G401 (cell line): ENCODE measurements at regions not wholly inside any gene's neighbourhood (a gene's known extent, or its start where the extent isn't known, plus 50 kb on each side); places are given as distances from the start of the nearest gene placed in this dataset.

ENCODE experiments used
- DNase-seq: peaks from one replicate; pipeline ENCODE4 v3.0.0-alpha.2; 2015; ENCODE audit warnings: low spot score
- in situ Hi-C: cut with HindIII; loops from 2 replicates; pipeline ENCODE4 v1.10.0; 2016; ENCODE audit warnings: low sequenced_read_pairs, mixed read lengths

DNA sequence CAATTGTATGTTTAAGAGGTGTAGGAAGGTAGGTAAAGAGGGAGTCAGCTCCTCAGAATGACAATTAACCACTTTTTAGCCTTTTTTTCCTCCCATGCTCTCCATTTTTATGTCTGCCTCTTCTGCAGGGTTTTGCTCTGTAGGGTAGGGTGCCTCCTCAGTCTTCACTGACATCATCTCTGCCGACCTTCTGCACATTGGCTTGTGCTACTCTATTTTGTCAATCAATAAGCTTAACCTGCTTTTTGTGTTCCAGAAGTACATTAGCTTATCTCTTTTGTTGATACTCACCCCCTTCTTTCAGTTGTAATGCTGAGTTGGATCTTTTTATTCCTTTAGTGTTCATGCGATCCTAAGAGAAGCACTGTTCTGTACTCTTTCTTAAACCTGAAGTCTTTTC lies 323.2 kb downstream of the RDH14 start:
- in situ Hi-C loops: no loop called here
- DNase-seq: no peak

DNA sequence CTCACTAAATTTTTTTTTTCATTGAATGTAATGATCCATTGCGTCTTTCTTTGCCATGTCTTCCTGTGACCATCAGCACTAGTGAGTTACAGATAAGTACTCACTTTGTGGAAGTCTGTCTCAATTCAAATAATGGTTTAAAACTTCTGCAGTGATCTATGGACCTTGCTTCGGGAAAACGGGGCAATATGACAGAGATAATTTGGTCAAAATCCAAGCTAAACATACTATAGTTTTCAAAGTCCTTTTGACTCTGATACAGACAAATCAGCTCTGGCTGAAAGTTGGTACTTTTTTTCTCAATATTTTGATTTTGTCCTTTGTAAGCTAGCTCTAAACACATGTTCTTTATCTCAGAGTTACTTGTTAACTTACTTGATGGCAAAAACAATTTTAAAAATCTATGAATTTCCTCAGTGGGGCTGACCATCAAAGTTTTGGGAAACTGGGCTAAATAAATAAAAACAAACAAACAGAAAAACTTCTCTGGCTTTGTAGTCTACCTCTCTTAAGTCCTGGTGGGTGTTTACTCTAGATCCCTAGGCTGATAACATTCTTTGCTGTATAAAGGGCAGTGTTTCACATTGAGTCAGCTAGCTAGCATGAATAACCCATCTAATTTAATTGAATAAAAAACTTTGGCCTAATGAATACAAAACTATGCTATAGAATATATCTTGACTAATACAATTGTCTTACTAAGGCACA lies 327.6 kb downstream of the RDH14 start:
- DNase-seq: no peak
- in situ Hi-C loops: no loop called here

DNA sequence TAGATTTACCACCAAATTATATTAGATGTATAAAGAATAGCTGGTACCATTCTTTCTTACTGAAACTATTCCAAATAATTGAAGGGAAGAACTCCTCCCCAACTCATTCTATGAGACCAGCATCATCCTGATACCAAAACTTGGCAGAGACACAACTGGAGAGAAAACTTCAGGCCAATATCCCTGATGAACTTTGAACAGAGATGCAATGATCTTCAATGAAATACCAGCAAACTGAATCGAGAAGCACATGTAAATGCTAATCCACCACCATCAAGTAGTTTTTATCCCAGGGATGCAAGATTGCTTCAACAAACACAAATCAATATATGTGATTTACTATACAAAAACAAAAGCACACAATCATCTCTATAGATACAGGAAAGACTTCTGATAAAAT lies 329.8 kb downstream of the RDH14 start:
- no peak for DNase-seq
- in situ Hi-C loops: no loop called here

DNA sequence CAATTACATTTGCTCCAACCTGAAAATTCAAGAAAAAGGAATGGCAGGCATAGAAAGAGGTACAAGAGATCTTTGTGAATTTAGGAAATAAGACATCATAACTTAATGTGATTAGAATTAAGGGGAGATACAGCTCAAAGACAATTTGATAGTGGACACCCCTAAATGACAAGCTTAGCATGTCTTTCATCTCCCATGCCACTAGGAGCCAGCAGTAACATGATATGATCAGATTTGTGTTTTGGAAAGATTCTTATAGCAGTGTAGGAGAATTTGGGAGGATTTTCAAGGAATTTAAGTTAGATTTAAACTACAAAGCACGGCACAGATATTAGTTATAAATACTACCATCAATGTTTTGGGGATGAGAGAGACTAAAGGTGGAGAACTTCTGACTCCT lies 340.8 kb downstream of the RDH14 start:
- in situ Hi-C loops: no loop called here
- no peak for DNase-seq

DNA sequence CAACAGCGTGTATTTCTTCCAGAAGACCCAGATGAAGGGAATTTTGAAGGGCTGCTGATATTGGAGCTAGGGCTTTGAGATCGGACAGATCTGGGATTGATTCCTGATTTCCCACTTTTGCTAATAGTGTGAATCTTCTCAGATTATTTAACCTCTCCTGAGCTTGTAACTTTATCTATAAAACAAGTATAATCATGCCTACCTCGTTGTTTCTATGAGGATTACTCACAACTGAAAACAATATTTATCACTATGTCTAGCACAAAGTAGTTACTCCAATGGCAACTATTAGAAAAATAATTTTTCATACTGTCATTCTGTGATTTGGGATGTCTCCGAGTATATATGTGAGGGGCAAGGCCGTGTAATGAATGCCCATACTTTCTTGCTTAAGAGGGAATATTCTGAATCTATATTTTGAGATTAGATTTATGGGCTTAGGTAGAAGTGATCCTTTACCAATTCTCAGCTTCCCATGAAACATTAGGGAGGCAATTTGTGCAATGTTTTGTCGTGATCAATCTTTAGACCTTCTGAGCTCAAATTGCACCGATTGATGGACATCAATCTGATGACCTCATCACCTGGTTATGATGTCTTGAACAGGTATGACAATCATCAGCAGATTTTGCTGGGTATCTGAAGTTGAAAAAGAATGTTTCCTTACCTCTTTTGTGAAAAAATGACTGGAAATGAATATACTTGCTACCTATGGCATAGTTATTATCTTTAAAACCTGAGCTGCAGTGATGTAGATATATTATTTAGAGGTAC lies 339.9 kb downstream of the KCNS3 start:
- in situ Hi-C loops: no loop called here

DNA sequence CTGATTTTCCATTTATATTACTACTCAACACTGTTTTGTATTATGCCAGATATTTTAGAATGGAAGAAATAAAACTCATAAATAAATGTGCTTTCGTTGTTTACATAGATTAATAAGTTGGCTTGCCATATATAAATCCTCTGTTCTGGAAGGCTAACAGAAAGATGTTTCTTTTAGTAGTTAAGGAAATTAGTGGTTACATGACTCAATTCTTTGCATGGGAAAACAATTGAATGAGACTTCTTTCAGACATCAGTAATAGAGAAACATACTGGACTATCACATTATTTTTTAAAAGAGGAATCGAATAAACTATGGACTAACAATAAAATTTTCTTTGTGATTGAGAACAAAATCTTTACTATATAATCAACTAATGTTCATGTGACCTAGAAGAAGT lies 336.5 kb downstream of the KCNS3 start:
- in situ Hi-C loops: no loop called here

More for the DNA sequence above, 339.9 kb downstream of the KCNS3 start:
- no peak for DNase-seq

DNA sequence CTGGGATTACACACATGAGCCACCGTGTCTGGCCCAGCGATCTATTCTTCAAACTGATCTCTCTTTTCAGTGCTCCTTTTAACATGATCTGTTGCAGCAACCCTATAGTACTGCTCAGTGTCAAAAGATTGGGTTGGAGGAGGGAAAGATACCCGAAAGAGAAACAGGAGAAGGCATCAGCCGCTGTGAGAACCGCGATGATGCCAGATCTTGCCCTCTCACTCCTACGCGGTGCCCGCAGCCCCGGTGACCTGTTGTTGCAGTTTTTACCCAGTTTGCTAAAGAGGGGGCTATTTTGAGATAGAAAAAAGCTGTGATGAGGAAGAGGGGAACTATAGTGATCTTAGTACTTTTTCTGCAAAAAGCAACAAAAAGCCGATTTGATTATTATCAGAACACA lies 335.5 kb downstream of the KCNS3 start:
- no peak for DNase-seq
- in situ Hi-C loops: no loop called here

More for the DNA sequence above, 336.5 kb downstream of the KCNS3 start:
- DNase-seq: no peak

DNA sequence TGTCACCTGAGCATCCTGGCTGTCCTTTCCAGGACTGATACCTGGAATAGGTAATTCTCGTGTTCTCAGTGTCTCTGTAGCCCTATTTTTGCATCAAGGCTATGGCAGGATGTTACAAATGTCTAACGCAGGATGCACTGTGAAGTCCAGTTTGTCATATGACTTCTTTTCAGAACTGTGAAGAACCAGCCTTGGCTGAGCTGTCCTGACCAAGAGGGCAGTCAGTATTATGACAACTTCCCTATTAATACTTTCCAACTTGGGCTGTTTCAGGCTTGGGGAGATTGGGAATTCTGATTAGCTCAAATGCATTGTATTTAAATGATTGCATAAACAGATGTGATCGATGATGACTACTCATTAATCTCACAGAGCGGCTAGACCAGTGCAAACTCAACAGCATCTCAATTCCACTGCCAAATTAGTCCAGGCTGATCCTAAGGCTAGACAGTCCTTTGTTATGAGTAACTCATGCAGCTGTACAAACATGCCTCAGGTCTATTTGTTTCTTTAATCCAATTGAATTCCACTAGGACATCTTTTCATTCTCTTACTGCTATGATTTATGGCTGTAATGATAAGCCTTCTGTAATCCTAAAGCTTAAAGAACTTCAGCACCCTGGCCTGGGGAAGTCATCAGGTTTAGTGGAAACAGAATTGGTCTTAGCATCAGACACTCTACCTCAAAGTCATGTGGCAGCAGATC lies 331.6 kb downstream of the KCNS3 start:
- no peak for DNase-seq

DNA sequence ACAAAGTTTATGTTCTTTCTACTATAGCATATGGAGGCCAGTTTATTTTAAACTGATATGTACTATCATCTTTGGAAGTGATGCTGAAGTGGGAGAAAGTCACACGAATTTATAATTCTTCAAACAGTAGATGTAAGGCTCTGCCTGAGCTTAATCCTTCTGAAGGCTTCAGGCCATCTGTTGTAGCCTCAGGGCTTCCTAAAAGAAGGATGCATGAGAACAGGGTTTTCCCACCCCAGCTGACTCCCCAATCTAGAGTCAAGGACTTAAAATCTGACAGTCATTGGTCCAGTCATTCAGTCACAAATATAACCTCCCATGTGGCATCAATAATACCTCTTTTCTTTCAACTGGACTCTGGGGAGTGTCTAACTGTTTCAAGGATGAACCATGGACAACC lies 330.5 kb downstream of the KCNS3 start:
- DNase-seq: no peak
- in situ Hi-C loops: no loop called here

More for the DNA sequence above, 331.6 kb downstream of the KCNS3 start:
- in situ Hi-C loops: no loop called here

DNA sequence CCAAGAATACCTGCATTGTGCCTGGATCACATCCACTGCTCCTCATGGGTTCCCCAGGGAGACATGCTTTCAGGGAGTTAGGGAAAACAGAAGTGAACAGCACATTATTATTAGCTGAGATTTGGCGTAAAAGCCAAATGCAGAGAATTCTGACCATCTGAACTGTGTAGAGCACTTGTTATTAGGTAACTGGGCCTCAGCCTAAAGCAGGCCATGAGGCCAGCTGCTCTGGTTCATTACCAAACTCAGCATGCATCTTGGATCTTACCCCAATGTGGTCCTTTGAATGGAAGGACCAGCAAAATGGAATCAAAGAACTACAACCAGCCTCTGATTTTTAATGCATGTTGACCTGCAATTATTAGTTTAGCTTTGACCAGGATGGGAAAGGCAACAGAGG lies 322.3 kb downstream of the KCNS3 start:
- in situ Hi-C loops: no loop called here
- peak; percentile 89 for DNase-seq

DNA sequence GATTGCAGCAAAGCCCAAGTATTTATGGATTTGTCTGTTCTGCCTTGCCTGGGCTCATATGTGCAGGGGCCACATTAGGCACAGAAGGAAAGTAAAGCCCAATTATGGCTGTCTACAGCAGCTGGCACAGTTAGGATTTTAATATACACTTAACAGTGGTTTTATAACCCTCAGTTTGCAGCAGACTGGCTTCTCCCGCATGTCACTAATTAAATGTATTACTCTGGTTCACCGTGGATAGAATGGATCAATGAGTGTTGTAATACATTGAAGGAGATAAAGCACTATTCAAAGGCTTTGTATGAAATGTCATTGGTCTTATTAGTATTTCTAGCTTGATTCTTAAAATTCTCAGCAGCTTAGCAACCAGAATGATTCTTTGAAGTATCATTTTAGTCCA lies 320.2 kb downstream of the KCNS3 start:
- in situ Hi-C loops: no loop called here
- DNase-seq: no peak

DNA sequence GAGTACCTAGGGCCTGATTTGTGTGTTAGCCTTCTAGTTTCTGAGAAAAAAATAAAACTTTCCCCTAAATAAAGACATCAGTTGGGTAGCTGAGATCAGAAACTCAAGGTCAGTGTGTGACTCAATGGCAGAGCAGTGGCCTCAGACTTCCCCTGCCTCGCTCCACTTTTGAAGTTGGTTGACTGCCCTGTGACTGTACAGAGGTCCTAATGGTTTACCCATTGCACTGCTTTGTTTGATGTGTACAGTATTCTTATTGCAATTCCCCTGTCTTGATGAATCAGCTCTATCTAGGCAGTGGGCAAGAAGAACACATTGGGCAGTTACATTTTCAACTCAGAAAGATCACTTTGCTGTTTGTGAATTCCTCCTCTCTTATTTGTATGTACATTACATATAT lies 315.7 kb downstream of the KCNS3 start:
- no peak for DNase-seq

DNA sequence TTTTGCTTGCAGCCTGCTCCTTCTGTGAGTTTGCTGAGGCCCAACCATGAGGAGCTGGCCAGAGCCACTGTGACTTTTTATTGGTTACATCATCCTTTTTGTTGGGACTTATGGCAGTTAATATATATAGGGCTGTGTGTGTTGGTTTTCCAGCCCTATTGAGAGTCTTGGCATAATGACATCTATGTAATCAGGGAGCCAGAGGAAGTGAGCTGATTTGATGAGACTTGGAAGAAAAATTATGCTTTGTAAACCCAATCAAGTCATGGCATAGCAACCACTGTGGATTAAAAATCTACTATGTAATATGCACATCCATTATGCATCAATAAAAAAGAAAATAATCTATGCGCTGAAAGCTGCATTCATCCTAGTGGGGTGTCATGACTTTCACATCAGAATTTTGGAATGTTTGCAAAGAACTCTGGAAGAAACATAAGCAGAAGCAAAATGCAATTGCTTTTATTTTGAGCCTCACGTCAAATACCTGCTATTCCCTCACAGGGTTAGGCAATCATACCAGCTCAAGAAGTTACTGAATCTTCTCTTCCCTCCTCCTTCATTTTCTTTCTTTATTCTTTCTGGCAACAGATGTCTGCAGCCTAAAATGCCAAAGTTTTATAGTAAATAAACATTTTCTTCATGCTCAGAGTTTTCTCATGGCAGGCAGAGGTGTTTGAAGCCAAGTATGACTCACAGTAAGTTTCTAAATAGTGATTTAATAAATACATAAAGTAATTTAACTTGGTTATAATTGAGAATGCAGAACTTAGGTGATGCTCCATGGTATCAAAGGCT lies 308.5 kb downstream of the KCNS3 start:
- DNase-seq: no peak
- in situ Hi-C loops: no loop called here

More for the DNA sequence above, 315.7 kb downstream of the KCNS3 start:
- in situ Hi-C loops: no loop called here

DNA sequence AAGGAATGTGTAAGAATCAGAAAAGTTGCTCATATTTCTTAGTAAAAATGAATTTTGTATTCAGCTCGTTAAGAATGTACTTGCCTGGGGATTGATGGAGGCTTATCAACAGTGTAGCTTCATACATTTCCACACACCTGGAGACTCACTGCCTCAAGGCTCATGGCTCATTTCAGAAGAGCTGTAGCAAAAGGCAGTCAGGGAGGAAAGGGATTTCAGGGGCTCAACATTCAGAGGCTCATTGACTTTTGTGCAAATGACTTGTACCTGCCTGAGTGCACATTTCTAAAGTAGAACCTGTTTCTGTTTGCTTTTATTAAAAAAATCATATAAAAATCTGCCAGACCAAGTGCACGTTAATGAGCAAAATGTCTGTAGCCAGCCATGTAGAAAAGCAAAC lies 304.4 kb downstream of the KCNS3 start:
- no peak for DNase-seq
- in situ Hi-C loops: no loop called here

DNA sequence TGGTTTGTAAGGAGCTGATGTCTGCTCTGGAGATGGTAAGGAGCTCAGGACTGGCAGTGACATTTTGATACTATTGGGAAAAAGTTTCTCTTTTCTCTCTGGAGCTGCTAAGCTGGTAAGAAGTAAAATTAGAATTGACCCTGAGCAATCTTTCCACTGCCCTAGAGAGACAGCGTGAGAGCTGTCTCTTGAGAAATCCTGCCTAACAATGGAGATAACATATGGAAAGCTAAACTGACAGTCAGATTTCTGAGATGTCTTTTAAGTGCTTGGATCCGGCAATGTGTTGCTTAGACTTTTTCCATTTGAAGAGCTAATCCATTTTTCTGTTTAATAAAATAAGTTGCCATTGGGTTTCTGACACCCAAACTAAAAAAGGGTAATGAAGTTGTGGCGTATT lies 302.4 kb downstream of the KCNS3 start:
- in situ Hi-C loops: no loop called here

DNA sequence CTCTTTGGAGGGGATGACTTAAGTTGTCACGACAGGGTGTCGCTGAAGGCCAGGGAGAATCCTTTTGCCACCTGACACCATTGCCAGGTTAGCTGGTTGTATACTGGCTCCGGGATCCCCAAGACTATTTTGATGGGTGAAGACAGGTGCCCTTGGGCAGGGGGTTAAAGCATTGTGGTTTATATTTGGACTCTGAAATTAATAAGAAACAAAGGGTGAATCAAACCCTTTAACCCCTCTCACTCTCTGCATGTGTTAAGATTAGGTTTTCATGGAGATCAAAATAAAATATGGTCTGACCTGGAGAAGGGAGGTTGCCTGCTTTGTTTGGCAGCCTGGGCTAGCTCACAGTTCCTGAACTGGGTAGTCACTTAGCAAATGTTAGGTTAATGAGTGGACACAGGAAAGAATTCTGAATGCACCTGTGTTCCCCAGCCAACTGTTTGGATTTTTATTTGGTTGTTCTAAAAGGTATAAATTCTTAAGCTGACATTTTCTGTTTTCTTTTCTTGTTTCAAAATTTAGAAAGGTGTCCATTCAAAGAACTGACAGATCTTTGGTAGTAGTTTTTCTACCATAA lies 301.7 kb downstream of the KCNS3 start:
- in situ Hi-C loops: no loop called here
- DNase-seq: no peak

More for the DNA sequence above, 302.4 kb downstream of the KCNS3 start:
- DNase-seq: no peak

DNA sequence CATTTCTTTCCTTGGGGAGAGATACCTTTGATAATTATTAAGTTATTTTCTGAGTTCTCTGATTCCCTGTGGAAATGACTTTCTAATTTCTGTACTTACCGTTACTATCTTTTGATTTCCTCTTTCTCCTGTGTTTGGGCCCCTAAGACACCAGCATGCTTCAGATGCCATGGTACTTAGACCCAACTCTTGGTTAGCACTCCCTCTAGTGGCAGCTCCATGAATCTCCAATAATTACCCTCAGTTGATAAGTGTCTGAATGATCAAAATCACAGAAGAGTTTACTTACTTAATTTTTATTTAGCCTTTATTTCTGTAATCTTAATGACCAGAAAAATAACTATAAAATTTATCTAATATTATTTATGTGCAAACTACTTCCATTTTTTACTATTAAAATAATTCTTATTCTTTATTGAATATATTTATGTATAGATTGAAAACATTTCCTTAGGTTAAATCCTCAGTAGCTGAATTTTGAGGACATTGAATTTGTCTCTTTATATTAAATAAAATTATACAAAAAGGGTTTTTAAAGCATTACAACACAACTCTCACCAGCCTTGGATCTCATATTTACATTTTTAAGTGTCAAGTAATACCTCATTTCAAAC lies 300.4 kb downstream of the KCNS3 start:
- peak; percentile 43 for DNase-seq
- in situ Hi-C loops: no loop called here

DNA sequence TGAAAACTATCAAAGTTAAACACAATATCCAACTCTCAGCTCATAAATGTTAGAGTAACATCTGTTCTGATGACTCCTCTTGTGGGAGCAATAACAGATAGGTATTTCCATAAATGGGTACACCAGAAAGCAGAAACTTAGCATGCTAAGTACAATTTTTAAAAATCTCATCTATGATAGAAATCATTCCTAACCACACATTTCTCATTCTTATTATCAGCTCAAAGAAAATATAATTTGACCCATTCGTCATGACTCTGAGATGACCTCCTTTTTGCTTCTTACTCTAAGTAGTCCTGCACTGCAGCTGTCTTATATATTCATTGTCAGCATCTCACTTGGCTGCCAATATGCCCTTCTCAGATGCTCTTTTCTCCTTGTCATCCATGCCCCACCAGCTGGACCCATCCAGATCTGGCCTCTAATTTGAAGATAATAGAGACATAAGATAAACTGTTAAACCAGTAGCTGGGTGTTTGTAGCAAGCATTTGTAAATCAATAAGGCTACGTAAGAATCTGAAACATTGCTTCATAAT lies 298.3 kb downstream of the KCNS3 start:
- in situ Hi-C loops: no loop called here
- DNase-seq: no peak
